ENCODE measurements at regions not wholly inside any gene's neighbourhood (a gene's known extent, or its start where the extent isn't known, plus 50 kb on each side); places are given as distances from the start of the nearest gene placed in this dataset.

DNA sequence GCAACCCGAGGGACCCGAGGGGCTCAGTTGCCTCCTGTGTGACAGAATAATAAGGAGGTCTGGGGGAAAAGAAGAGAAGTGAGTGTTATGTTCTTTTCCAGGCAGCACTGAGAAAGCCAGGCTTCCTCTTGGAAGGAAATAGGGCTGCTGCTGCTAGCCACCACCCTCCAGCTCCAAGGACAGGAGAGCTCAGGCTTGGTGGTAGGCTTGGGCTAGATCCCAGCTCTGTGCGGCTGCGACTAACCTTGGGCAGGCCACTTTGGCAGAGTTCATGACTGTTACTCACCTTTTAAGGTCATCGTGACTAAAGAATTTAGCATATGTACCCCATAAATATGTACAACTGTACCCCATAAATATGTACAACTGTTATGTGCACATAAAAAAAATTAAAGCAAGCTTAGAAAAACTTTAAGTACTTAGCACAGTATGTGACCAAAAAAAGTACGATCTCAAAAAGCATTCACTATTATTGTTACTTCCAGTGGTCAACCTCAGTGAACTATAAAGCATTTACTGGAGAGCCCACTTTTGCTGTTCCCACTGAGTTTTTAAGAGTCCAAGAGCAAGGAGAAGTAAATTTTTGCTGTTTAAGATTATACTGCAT lies 124.7 kb upstream of the POU2AF2 start:
- H4K8ac ChIP-seq (ENCODE audit: low read depth, low read length) = no peak overlapping the region
- no peaks in the 10 kb centered on the region for H3K9me3 ChIP-seq (ENCODE audit: insufficient read depth, low read depth, low read length)
- H3K27ac ChIP-seq (ENCODE audit: low read depth, low read length) = no peak overlapping the region
- no peak overlapping the region for H3K9ac ChIP-seq (ENCODE audit: low read length)
- no peak overlapping the region for H2BK120ac ChIP-seq (ENCODE audit: insufficient read depth, low read length, poor library complexity)
- no peaks in the 10 kb centered on the region for H3K4me1 ChIP-seq (ENCODE audit: control insufficient read depth in 1 of 2, insufficient read depth in 2 of 2, low read length in 2 of 2)
- H3K27me3 ChIP-seq (ENCODE audit: insufficient read depth, low read length) = no peaks in the 10 kb centered on the region
- H3K4me2 ChIP-seq (ENCODE audit: low read length) = no peak overlapping the region
- H3K79me1 ChIP-seq (ENCODE audit: low read length) = no peaks in the 10 kb centered on the region
- H3K36me3 ChIP-seq (ENCODE audit: control insufficient read depth in 1 of 2, insufficient read depth in 2 of 2, low read length in 2 of 2) = no peaks in the 10 kb centered on the region
- no peak overlapping the region for H2AK5ac ChIP-seq (ENCODE audit: low read length)
- WGBS (ENCODE audit: extremely low coverage, insufficient coverage, insufficient read length) = no CpG with 5 or more reads among the region's 6 CpGs
- H2AFZ ChIP-seq (ENCODE audit: insufficient read depth, low read length, poor library complexity) = no peak overlapping the region
- no peaks in the 10 kb centered on the region for H3K79me2 ChIP-seq (ENCODE audit: control insufficient read depth, insufficient read depth, low read length, poor library complexity)
- no peak overlapping the region for H3K4ac ChIP-seq (ENCODE audit: low read depth, low read length)
- H4K91ac ChIP-seq (ENCODE audit: low read depth, low read length) = no peak overlapping the region
- no peak overlapping the region for H3K4me3 ChIP-seq (ENCODE audit: low read depth, low read length)
- H4K12ac ChIP-seq (ENCODE audit: low read depth, low read length) = no peak overlapping the region
- no peak for DNase-seq
- H3K18ac ChIP-seq (ENCODE audit: low read length) = no peak overlapping the region
- H3K23ac ChIP-seq (ENCODE audit: low read length) = no peak overlapping the region
- no peak overlapping the region for H2BK5ac ChIP-seq (ENCODE audit: low read depth, low read length, poor library complexity)
- H3K14ac ChIP-seq (ENCODE audit: low read length) = no peak overlapping the region
- H2BK12ac ChIP-seq (ENCODE audit: low read length) = no peak overlapping the region

DNA sequence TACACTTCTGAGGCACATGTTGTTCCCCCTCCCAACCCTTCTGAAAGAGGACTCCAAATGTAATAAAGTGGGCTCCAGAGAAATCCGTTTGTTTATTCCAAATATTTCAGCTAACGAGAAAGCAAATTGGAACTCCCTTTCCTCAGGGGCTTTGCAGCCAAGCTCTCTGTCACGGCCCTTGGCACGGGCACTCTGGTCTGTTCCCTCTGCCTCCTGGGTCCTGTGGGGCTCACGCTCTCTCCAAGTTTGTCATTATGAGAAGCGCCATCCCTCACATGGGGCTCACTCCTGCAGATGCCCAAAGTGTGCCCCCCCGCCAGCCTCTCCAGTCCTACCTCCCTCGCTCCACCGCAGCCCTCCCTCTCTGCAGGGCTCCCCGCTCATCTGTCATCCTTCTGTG lies 125.4 kb upstream of the POU2AF2 start:
- no peaks in the 10 kb centered on the region for H3K4me1 ChIP-seq (ENCODE audit: control insufficient read depth in 1 of 2, insufficient read depth in 2 of 2, low read length in 2 of 2)
- no peaks in the 10 kb centered on the region for H3K27me3 ChIP-seq (ENCODE audit: insufficient read depth, low read length)
- no peak overlapping the region for H2BK12ac ChIP-seq (ENCODE audit: low read length)
- H3K14ac ChIP-seq (ENCODE audit: low read length) = no peak overlapping the region
- no peaks in the 10 kb centered on the region for H3K79me1 ChIP-seq (ENCODE audit: low read length)
- no peak overlapping the region for H2AK5ac ChIP-seq (ENCODE audit: low read length)
- no peak overlapping the region for H3K23ac ChIP-seq (ENCODE audit: low read length)
- H3K79me2 ChIP-seq (ENCODE audit: control insufficient read depth, insufficient read depth, low read length, poor library complexity) = no peaks in the 10 kb centered on the region
- no peak overlapping the region for H2AFZ ChIP-seq (ENCODE audit: insufficient read depth, low read length, poor library complexity)
- H3K27ac ChIP-seq (ENCODE audit: low read depth, low read length) = no peak overlapping the region
- no peak overlapping the region for H3K18ac ChIP-seq (ENCODE audit: low read length)
- H3K9ac ChIP-seq (ENCODE audit: low read length) = no peak overlapping the region
- H3K36me3 ChIP-seq (ENCODE audit: control insufficient read depth in 1 of 2, insufficient read depth in 2 of 2, low read length in 2 of 2) = no peaks in the 10 kb centered on the region
- no peak overlapping the region for H3K4me2 ChIP-seq (ENCODE audit: low read length)
- no peak overlapping the region for H3K4me3 ChIP-seq (ENCODE audit: low read depth, low read length)
- no CpG with 5 or more reads among the region's 10 CpGs for WGBS (ENCODE audit: extremely low coverage, insufficient coverage, insufficient read length)
- H2BK120ac ChIP-seq (ENCODE audit: insufficient read depth, low read length, poor library complexity) = no peak overlapping the region
- H3K4ac ChIP-seq (ENCODE audit: low read depth, low read length) = no peak overlapping the region
- H4K91ac ChIP-seq (ENCODE audit: low read depth, low read length) = no peak overlapping the region
- no peak overlapping the region for H4K8ac ChIP-seq (ENCODE audit: low read depth, low read length)
- no peaks in the 10 kb centered on the region for H3K9me3 ChIP-seq (ENCODE audit: insufficient read depth, low read depth, low read length)
- H2BK5ac ChIP-seq (ENCODE audit: low read depth, low read length, poor library complexity) = no peak overlapping the region
- no peak overlapping the region for H4K12ac ChIP-seq (ENCODE audit: low read depth, low read length)
- DNase-seq = no peak

GRCh38 chr11:111119751-111120150 lies 125.8 kb upstream of the POU2AF2 start:
- WGBS (ENCODE audit: extremely low coverage, insufficient coverage, insufficient read length) = no CpG with 5 or more reads among the region's 3 CpGs
- no peaks in the 10 kb centered on the region for H3K79me1 ChIP-seq (ENCODE audit: low read length)
- no peak overlapping the region for H4K91ac ChIP-seq (ENCODE audit: low read depth, low read length)
- no peaks in the 10 kb centered on the region for H3K4me1 ChIP-seq (ENCODE audit: control insufficient read depth in 1 of 2, insufficient read depth in 2 of 2, low read length in 2 of 2)
- no peak overlapping the region for H3K4ac ChIP-seq (ENCODE audit: low read depth, low read length)
- no peak overlapping the region for H3K4me3 ChIP-seq (ENCODE audit: low read depth, low read length)
- H2BK5ac ChIP-seq (ENCODE audit: low read depth, low read length, poor library complexity) = no peak overlapping the region
- no peak overlapping the region for H2BK12ac ChIP-seq (ENCODE audit: low read length)
- H3K9ac ChIP-seq (ENCODE audit: low read length) = no peak overlapping the region
- H3K9me3 ChIP-seq (ENCODE audit: insufficient read depth, low read depth, low read length) = no peaks in the 10 kb centered on the region
- H2AK5ac ChIP-seq (ENCODE audit: low read length) = no peak overlapping the region
- H3K27me3 ChIP-seq (ENCODE audit: insufficient read depth, low read length) = no peaks in the 10 kb centered on the region
- no peak overlapping the region for H3K23ac ChIP-seq (ENCODE audit: low read length)
- H2BK120ac ChIP-seq (ENCODE audit: insufficient read depth, low read length, poor library complexity) = no peak overlapping the region
- no peak overlapping the region for H3K18ac ChIP-seq (ENCODE audit: low read length)
- no peaks in the 10 kb centered on the region for H3K36me3 ChIP-seq (ENCODE audit: control insufficient read depth in 1 of 2, insufficient read depth in 2 of 2, low read length in 2 of 2)
- no peak overlapping the region for H3K27ac ChIP-seq (ENCODE audit: low read depth, low read length)
- no peak overlapping the region for H2AFZ ChIP-seq (ENCODE audit: insufficient read depth, low read length, poor library complexity)
- H4K8ac ChIP-seq (ENCODE audit: low read depth, low read length) = no peak overlapping the region
- H4K12ac ChIP-seq (ENCODE audit: low read depth, low read length) = no peak overlapping the region
- H3K4me2 ChIP-seq (ENCODE audit: low read length) = no peak overlapping the region
- no peak overlapping the region for H3K14ac ChIP-seq (ENCODE audit: low read length)
- DNase-seq = no peak
- H3K79me2 ChIP-seq (ENCODE audit: control insufficient read depth, insufficient read depth, low read length, poor library complexity) = no peaks in the 10 kb centered on the region

GRCh38 chr11:111115890-111116289 lies 129.6 kb upstream of the POU2AF2 start:
- DNase-seq = no peak
- Histone ChIP-seq H2BK5ac (ENCODE audit: low read depth, low read length, poor library complexity) (no peak overlapping the region), H3K36me3 (ENCODE audit: control insufficient read depth in 1 of 2, insufficient read depth in 2 of 2, low read length in 2 of 2) (no peaks in the 10 kb centered on the region), H3K23ac (ENCODE audit: low read length) (no peak overlapping the region), H3K4me3 (ENCODE audit: low read depth, low read length) (no peak overlapping the region), H3K4ac (ENCODE audit: low read depth, low read length) (no peak overlapping the region), H3K79me2 (ENCODE audit: control insufficient read depth, insufficient read depth, low read length, poor library complexity) (no peaks in the 10 kb centered on the region), H3K27ac (ENCODE audit: low read depth, low read length) (no peak overlapping the region), H3K79me1 (ENCODE audit: low read length) (no peaks in the 10 kb centered on the region), H3K9ac (ENCODE audit: low read length) (no peak overlapping the region), H3K9me3 (ENCODE audit: insufficient read depth, low read depth, low read length) (no peaks in the 10 kb centered on the region), H2AFZ (ENCODE audit: insufficient read depth, low read length, poor library complexity) (no peak overlapping the region), H2AK5ac (ENCODE audit: low read length) (no peak overlapping the region), H3K18ac (ENCODE audit: low read length) (no peak overlapping the region), H4K91ac (ENCODE audit: low read depth, low read length) (no peak overlapping the region), H4K8ac (ENCODE audit: low read depth, low read length) (no peak overlapping the region), H2BK12ac (ENCODE audit: low read length) (no peak overlapping the region), H3K4me2 (ENCODE audit: low read length) (no peak overlapping the region), H3K14ac (ENCODE audit: low read length) (no peak overlapping the region), H2BK120ac (ENCODE audit: insufficient read depth, low read length, poor library complexity) (no peak overlapping the region), H4K12ac (ENCODE audit: low read depth, low read length) (no peak overlapping the region), H3K27me3 (ENCODE audit: insufficient read depth, low read length) (no peaks in the 10 kb centered on the region), H3K4me1 (ENCODE audit: control insufficient read depth in 1 of 2, insufficient read depth in 2 of 2, low read length in 2 of 2) (no peaks in the 10 kb centered on the region)
- no CpG with 5 or more reads among the region's 1 CpG for whole genome bisulfite sequencing (ENCODE audit: extremely low coverage, insufficient coverage, insufficient read length)
